ENCODE measurements at regions not wholly inside any gene's neighbourhood (a gene's known extent, or its start where the extent isn't known, plus 50 kb on each side); places are given as distances from the start of the nearest gene placed in this dataset.
"Not testable (repeated sequence)": the region's sequence is repeated elsewhere in the genome, so short reads cannot be mapped to it uniquely, and the experiment has no call there.

DNA sequence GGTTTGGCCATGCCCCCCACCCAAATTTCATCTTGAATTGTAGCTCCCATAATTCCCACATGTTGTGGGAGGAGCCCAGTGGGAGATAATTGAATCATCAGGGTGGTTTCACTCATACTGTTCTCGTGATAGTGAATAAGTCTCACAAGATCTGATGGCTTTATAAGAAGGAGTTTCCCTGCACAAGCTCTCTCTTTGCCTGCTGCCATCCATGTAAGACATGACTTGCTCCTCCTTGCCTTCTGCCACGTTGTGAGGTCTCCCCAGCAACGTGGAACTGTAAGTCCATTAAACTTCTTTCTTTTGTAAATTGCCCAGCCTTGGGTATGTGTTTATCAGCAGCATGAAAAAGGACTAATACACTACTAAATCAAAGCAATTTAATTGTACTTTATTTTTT, 507.3 kb upstream of the JAG1 start:
- TF ChIP-seq, protein P1, sequence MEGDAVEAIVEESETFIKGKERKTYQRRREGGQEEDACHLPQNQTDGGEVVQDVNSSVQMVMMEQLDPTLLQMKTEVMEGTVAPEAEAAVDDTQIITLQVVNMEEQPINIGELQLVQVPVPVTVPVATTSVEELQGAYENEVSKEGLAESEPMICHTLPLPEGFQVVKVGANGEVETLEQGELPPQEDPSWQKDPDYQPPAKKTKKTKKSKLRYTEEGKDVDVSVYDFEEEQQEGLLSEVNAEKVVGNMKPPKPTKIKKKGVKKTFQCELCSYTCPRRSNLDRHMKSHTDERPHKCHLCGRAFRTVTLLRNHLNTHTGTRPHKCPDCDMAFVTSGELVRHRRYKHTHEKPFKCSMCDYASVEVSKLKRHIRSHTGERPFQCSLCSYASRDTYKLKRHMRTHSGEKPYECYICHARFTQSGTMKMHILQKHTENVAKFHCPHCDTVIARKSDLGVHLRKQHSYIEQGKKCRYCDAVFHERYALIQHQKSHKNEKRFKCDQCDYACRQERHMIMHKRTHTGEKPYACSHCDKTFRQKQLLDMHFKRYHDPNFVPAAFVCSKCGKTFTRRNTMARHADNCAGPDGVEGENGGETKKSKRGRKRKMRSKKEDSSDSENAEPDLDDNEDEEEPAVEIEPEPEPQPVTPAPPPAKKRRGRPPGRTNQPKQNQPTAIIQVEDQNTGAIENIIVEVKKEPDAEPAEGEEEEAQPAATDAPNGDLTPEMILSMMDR (IDR thresholded peaks at IDR 0.05; ENCODE audit: control extremely low read depth in 1 of 3, insufficient read depth in 1 of 3, low read depth in 1 of 3, low read length in 3 of 3), result not testable (repeated sequence)
- not testable (repeated sequence) for TF ChIP-seq GTF2F1 (IDR thresholded peaks at IDR 0.05; ENCODE audit: borderline replicate concordance, low read depth, low read length); YY1 (IDR thresholded peaks at IDR 0.05; ENCODE audit: low read depth, low read length); SRF (IDR thresholded peaks at IDR 0.05; ENCODE audit: low read depth, low read length); EP300 (IDR thresholded peaks at IDR 0.05; ENCODE audit: borderline replicate concordance in 1 of 2, low read depth in 2 of 2, low read length in 2 of 2); POLR2A (IDR thresholded peaks at IDR 0.05; ENCODE audit: control extremely low read depth in 1 of 2, low read depth in 2 of 2, low read length in 2 of 2); HDAC6 (IDR thresholded peaks at IDR 0.05; ENCODE audit: low read depth, low read length); GABPA (IDR thresholded peaks at IDR 0.05; ENCODE audit: borderline replicate concordance, insufficient read depth, low read length); JUND (IDR thresholded peaks at IDR 0.05; ENCODE audit: low read length); KDM5A (IDR thresholded peaks at IDR 0.05; ENCODE audit: low read length); SIRT6 (IDR thresholded peaks at IDR 0.05; ENCODE audit: low read length); TCF12 (IDR thresholded peaks at IDR 0.05; ENCODE audit: low read depth, low read length); EGR1 (IDR thresholded peaks at IDR 0.05; ENCODE audit: borderline replicate concordance, low read depth, low read length)
- TF ChIP-seq, protein P2, sequence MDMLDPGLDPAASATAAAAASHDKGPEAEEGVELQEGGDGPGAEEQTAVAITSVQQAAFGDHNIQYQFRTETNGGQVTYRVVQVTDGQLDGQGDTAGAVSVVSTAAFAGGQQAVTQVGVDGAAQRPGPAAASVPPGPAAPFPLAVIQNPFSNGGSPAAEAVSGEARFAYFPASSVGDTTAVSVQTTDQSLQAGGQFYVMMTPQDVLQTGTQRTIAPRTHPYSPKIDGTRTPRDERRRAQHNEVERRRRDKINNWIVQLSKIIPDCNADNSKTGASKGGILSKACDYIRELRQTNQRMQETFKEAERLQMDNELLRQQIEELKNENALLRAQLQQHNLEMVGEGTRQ (IDR thresholded peaks at IDR 0.05; ENCODE audit: low read length), result not testable (repeated sequence)

Measured in H1 (cell line).